LoVo (cell line): ENCODE measurements at regions not wholly inside any gene's neighbourhood (a gene's known extent, or its start where the extent isn't known, plus 50 kb on each side); places are given as distances from the start of the nearest gene placed in this dataset.
A peak's percentile ranks its signal among the peaks of the same experiment; 100 is the strongest.

Experiments used
- DNase-seq: peaks from one replicate; pipeline ENCODE4 v3.0.0-alpha.2; 2016; ENCODE audit warnings: low spot score

DNA sequence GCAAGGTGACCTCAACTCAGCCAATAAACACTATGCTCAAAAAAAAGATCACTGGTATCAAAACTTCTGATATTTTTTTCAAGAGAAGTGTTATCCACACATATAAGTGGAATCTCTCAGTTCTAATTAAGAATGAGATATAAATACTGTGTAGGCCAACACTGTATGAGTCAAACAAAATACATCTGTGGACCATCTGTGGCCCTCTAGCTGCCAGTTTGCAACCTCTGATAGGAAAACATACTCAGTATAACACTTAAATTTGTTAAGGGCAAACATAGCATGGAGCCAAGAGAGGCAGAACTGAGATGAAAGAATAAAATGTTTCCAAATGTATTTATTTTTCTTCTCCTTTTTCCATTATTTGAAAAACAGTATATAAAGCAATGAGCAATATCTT is 377.3 kb downstream of the ARAP2 start:
- DNase-seq, result no peak

- DNase-seq, result no peak
Measured at GRCh38 chr4:35872273-35872672, 372.0 kb downstream of the ARAP2 start.

GRCh38 chr4:35879479-35879878 is 364.8 kb downstream of the ARAP2 start:
- DNase-seq, result no peak

- DNase-seq, result no peak
Measured at GRCh38 chr4:35883108-35883507, 361.2 kb downstream of the ARAP2 start.

DNA sequence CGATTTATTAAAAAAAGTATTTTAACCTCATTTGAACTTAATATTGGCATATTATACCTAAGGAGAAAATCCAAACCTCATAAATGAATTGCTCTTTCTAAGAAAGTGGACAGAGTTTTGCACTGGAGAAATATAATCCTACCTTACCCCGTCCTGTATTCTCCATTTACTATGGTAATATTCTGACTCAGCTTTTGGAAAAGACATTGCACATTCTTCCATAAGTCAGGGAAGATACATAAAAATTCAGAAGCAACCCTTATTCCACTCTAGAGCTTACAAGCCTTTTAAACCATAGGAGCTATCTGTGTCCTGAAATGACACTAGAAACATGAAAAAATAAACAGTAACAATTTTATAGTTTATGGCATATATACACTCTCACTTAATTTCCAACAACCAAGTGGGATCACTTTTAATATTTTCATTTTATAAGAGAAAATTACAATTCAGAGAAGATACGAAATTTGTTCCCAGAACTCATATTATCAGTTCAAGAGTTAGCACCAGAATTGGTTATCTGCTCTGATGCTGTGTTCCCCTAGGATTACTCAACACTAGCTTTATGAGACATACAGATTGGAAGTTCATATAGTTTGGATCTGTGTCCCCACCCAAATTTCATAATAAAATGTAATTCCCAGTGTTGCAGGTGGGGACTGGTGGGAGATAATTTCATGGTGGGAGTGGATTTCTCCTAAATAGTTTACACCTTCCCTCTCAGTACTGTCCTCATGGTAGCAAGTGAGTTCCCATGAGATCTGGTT is 359.4 kb downstream of the ARAP2 start:
- no peak for DNase-seq

GRCh38 chr4:35897808-35898207 is 346.5 kb downstream of the ARAP2 start:
- DNase-seq, result no peak

GRCh38 chr4:35900286-35901243 is 343.7 kb downstream of the ARAP2 start:
- no peak for DNase-seq

DNA sequence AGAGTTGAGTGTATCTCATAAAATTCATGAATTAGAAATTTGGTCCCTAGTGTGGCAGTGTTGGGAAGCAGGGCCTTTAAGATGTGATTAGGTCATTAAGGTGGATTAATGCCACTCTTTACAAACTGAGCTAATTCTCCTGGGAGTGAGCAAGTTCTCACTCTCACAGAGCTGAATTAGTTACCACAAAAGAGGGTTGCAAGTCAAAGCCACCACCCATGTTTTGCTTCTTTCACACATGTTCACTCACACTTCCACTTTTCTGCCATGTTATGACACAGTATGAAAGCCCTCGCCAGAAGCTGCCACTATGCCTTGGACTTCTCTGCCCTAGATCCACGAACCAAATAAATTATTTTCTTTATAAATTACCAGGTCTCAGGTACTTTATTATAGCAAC is 332.1 kb downstream of the ARAP2 start:
- no peak for DNase-seq

- no peak for DNase-seq
Measured at GRCh38 chr4:35918491-35918977, 325.8 kb downstream of the ARAP2 start.

DNA sequence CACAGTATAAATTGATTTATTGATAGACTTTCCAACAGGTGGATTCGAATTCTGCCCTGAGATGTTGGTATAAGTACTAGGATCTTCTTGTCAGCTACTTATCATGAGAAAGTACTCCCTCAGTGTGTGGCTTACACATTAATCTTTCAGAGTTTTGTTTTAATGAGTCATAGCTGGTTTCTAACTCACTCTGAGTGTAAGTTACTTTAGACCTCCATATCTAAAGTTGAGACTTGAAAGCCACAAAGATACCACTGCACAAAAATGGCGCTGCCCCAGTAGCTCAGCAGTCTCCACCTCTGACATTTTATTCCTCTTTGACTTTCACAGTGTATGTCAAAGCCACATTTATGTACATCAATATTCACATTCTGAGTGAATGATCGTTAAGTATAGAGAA is 318.5 kb downstream of the ARAP2 start:
- no peak for DNase-seq

DNA sequence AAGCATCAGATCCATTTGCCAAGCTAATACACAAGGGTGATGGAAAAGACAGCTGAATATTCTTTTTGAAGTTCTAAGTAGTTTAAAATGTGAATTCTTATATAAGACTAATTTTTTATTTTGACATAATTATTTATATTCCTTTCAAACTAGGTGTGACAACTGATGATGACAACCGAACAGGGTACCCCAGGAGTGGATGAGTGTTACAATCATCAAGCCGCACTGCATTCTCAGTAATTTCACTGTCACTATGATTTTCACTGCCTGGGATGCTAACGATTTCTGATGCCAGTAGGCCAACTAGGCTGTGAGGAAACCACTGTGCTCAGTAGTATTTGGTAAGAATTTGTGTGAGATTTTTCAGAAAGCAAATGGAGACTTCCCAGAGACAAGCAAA is 317.5 kb downstream of the ARAP2 start:
- no peak for DNase-seq

DNA sequence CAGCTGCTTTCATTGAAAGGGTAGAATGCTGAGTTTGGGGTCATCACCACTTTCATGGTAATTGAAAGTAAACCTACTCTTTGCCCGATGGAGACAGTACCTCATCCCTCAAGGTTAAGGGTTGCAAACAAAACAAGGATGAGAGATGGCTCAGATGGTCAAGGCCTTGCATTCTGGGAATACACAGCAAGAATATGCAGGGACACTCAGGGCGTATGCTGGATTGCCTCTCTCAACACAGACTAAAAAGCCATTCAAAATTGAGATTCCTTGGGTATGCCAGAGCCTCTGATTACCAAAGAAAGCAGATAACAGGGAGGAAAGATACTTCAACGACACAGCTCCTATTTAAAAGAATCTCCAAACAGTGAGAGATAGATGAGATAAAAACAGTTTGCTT is 310.4 kb downstream of the ARAP2 start:
- no peak for DNase-seq

GRCh38 chr4:35934320-35934981 is 309.9 kb downstream of the ARAP2 start:
- DNase-seq, result peak; percentile 29

GRCh38 chr4:35938936-35939335 is 305.4 kb downstream of the ARAP2 start:
- no peak for DNase-seq

DNA sequence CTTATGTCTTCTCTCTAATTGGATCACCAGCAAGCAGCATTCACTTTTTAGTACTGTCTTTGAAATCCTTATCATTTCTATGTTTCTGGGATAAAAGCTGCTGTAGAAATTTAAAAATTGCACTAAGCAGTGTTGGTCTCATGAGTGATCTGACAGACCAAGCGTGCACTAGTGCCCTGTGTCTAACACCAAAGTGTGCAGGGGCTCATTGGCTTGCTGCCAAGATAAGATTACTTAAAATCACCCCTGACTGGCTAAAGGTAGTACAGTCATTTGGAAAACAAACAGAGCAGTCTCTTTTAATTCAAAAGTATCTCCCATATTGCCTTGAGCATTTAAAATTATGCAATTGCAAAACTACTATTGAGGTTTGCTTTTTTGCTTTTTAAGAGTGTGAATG is 304.6 kb downstream of the ARAP2 start:
- no peak for DNase-seq

DNA sequence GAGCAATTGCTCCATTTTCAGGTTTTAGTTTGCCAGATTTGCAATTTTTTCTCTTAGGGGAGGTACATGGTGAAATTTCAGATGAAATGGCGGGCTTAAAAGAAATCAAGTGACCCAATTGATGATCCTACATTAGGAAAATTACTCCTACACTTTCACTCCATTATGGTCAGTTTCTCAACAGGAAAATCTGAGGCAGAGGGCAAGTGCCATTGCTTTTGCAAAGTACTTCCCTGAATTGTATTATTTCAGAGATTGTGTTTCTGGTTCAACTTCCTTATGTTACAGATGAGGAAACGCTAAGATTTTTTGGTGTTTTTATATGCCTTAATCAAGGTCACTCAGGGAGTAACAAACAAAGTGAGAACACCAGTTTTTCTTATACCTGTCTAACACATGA is 302.2 kb downstream of the ARAP2 start:
- no peak for DNase-seq

- no peak for DNase-seq
Measured at GRCh38 chr4:35943606-35944005, 300.7 kb downstream of the ARAP2 start.

- DNase-seq, result no peak
Measured at GRCh38 chr4:35948171-35948570, 296.1 kb downstream of the ARAP2 start.

GRCh38 chr4:35950442-35950841 is 293.9 kb downstream of the ARAP2 start:
- no peak for DNase-seq

DNA sequence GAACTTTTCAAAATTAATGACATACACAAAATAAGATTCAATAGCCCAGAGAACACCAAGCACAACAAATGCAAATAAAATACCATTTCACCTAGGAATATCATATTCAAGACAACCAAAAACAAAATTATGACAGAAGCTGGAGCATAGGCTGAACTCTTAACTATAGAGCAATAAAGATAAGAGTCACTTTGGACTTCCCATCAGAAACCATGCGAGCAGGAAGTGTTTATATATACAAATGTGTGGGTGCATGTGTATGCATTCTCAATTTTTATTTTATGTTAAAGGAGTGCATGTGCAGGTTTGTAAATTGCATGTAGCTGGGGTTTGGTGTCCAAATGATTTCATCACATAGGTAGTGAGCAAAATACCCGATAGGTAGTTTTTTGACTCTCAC is 291.6 kb downstream of the ARAP2 start:
- no peak for DNase-seq

- DNase-seq, result no peak
Measured at GRCh38 chr4:35963383-35963782, 280.9 kb downstream of the ARAP2 start.

DNA sequence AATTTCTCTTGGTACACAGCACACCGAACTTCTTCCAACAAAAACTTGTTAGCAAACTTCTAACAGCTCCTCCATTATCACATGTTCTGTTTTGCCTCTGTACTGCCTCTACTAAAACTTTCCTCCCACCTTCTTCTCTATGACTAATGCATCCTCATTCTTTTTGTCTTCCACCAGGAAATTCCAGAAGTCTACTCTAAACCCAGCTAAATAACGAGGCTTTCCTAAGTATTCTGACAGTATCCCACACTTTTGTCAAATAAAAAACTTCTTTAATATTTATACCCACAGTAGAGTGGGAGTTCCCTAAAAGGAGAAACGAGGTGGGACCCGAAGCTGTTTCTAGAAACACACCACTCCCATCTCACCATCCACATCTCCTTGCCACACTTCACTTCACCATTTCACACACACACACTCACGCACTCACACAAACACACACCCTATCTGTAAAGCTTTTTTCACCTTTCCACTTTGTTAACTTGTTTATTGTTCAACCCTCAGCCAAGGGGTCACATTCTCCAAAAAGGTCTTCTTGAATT is 280.3 kb downstream of the ARAP2 start:
- no peak for DNase-seq
